ENCODE measurements at regions not wholly inside any gene's neighbourhood (a gene's known extent, or its start where the extent isn't known, plus 50 kb on each side); places are given as distances from the start of the nearest gene placed in this dataset.

DNA sequence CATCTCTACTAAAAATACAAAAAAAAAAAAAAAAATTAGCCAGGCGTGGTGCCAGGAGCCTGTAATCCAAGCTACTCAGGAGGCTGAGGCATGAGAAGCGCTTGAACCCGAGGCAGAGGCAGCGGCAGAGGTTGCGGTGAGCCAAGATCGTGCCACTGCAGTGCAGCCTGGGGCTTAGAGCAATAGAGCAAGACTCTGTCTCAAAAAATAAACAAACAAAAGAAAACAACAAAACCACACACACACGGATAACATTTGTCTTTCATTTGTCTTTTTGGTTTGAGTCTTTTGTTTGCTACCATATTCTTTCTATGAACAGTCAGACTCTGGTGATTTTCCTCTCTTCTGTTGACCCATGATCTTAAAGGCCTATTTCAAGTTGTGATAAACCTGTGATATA lies 1168.3 kb upstream of the WWC1 start:
- no peak for TF ChIP-seq CTCF (IDR thresholded peaks at IDR 0.05)
- TF ChIP-seq POLR2A (IDR thresholded peaks at IDR 0.05): no peak

All from thyroid gland (tissue), 4 donors.